ENCODE measurements at regions not wholly inside any gene's neighbourhood (a gene's known extent, or its start where the extent isn't known, plus 50 kb on each side); places are given as distances from the start of the nearest gene placed in this dataset.

- TF ChIP-seq ZNF274 (IDR thresholded peaks at IDR 0.05; ENCODE audit: borderline replicate concordance, extremely low read depth, low read length): no peak
- TF ChIP-seq, protein P1, sequence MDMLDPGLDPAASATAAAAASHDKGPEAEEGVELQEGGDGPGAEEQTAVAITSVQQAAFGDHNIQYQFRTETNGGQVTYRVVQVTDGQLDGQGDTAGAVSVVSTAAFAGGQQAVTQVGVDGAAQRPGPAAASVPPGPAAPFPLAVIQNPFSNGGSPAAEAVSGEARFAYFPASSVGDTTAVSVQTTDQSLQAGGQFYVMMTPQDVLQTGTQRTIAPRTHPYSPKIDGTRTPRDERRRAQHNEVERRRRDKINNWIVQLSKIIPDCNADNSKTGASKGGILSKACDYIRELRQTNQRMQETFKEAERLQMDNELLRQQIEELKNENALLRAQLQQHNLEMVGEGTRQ (IDR thresholded peaks at IDR 0.05; ENCODE audit: low read length): no peak
These were observed 459.2 kb downstream of the KCNJ3 start (continued) for GRCh38 chr2:155157711-155158110.

Data from H1 (cell line).